KBM-7 (cell line): ENCODE measurements at regions not wholly inside any gene's neighbourhood (a gene's known extent, or its start where the extent isn't known, plus 50 kb on each side); places are given as distances from the start of the nearest gene placed in this dataset.

ENCODE experiments used
- DNase-seq: peaks from one replicate; pipeline ENCODE4 v3.0.0-alpha.2; 2015
- in situ Hi-C: fragments of 300-500 bp; cut with MboI; formaldehyde crosslinking; loops from 2 replicates; pipeline ENCODE4 v1.14.3; 2020; ENCODE audit warnings: low sequenced_read_pairs, low pct_unique_long_range_greater_than_20kb, mixed read lengths

GRCh38 chr7:30212701-30213111, 71.7 kb upstream of the ZNRF2 start:
- DNase-seq, result no peak
- in situ Hi-C loops, result no loop called here

GRCh38 chr7:30213637-30214036, 70.8 kb upstream of the ZNRF2 start:
- in situ Hi-C loops, result no loop called here

GRCh38 chr7:30214651-30215137, 69.7 kb upstream of the ZNRF2 start:
- in situ Hi-C loops, result no loop called here
- no peak for DNase-seq

More at GRCh38 chr7:30213637-30214036, 70.8 kb upstream of the ZNRF2 start:
- no peak for DNase-seq

DNA sequence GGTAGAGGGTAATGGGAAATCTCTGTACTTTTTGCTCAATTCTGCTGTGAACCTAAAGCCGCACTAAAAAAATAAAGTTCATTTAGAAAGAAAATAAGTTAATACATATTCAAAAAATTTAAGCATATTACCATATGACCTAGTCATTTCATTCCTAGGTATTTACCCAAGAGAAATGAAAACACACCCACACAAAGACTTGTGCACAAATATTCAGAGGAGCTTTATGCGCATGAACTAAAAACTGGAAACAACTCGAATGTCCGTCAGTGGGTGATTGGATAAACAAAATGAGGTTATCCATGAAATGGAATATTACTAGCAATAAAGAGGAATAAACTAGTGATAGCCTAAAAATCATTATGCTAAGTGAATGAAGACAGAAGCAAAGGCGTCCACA, 62.6 kb upstream of the ZNRF2 start:
- no peak for DNase-seq
- in situ Hi-C loops, result no loop called here

GRCh38 chr7:30222515-30223215, 61.7 kb upstream of the ZNRF2 start:
- in situ Hi-C loops, result no loop called here
- no peak for DNase-seq

GRCh38 chr7:30223896-30224295, 60.5 kb upstream of the ZNRF2 start:
- in situ Hi-C loops, result no loop called here
- no peak for DNase-seq

DNA sequence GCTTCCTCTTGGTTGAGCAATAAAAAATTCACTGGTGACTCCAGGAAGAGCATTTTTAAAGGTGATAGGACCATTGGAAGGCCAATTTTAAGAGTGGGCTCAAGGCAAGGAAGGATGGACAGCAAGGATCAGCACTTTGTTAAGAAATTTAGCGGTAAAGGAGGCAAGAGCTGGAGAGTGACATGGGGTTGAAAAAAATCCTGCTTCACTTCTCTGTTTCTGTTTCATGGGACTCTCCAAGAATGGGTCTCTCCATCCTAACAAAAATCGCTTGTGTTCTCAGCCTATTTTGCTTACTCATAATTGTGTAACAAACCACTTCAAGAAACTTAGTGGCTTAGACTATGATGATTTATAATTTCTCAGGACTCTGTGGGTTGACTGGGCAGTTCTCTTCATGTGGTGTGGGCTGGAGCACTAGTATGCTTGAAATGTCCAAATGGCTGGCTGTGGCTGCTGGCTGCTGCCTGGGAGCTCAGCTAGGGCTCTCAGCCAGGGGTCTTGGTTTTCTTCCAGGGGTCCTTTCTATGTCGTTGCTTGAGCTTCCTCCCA, 59.8 kb upstream of the ZNRF2 start:
- no peak for DNase-seq
- in situ Hi-C loops, result no loop called here

DNA sequence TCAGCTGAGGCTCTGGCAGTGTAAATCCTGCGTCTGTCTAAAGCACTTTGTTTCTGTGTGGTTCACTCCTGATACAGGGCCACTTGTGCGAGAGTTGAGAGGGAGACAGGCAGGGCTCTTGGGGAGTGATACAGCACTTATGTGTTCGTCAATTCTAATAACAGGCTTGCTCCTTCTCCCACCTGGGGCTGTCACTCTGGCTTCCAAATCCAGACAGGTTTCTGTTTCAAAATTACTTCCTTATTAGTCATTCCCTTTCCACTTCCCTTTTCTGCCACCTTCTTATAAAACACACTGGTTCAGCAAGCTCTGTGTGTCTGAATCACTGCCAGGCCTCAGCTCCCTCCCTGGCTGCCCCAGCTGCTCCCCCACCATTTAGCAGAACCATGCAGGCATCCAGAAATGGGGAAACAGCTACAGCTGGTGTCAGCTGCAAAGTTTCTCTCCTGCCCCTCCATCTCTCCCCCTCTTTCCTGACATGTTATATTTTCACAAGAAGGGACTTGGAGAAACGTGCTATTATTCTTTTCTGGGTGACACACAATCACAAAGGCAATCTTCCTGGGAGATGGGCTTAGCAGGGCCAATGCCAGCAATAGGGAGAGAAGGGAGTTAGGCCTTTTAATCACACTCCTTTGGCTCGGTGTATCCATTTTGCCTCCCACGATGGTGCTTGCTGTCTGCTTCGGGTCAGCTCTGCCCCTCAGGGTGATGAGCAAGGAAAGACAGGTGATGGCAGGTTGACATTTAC, 58.4 kb upstream of the ZNRF2 start:
- in situ Hi-C loops, result no loop called here
- DNase-seq, result peak; percentile 95

GRCh38 chr7:30226614-30227268, 57.7 kb upstream of the ZNRF2 start:
- in situ Hi-C loops, result no loop called here
- no peak for DNase-seq

- in situ Hi-C loops, result no loop called here
- no peak for DNase-seq
Measured at GRCh38 chr7:30231271-30231670, 53.1 kb upstream of the ZNRF2 start.

- in situ Hi-C loops, result no loop called here
- DNase-seq, result no peak
Measured at GRCh38 chr7:30232391-30232790, 52.0 kb upstream of the ZNRF2 start.
